ENCODE measurements at regions not wholly inside any gene's neighbourhood (a gene's known extent, or its start where the extent isn't known, plus 50 kb on each side); places are given as distances from the start of the nearest gene placed in this dataset.

GRCh38 chr10:8910314-8910713, 855.8 kb downstream of the GATA3 start:
- ChIA-PET POLR2A (no interaction called here), CTCF (no interaction called here)
- Mint-ChIP-seq H3K4me3 (ENCODE audit: unreplicated experiment) (no peak overlapping the region), H3K27me3 (ENCODE audit: insufficient read depth, unreplicated experiment) (no peaks in the 10 kb centered on the region), H3K9me3 (ENCODE audit: unreplicated experiment) (no peaks in the 10 kb centered on the region), H3K4me1 (ENCODE audit: low read depth, unreplicated experiment) (no peaks in the 10 kb centered on the region), H3K27ac (ENCODE audit: unreplicated experiment) (no peak overlapping the region), H3K36me3 (ENCODE audit: insufficient read depth, unreplicated experiment) (no peaks in the 10 kb centered on the region)
- H3K4me1 ChIP-seq: no peaks in the 10 kb centered on the region
- H3K36me3 ChIP-seq (ENCODE audit: control insufficient read depth, insufficient read depth, low read length): no peaks in the 10 kb centered on the region
- no peak for DNase-seq
- intact Hi-C loops (cut with micrococcal nuclease; ENCODE audit: unreplicated experiment): no loop called here
- no peak overlapping the region for H3K4me3 ChIP-seq (ENCODE audit: low read depth, low read length)
- H3K9me3 ChIP-seq: no peaks in the 10 kb centered on the region
- no TSS peak for BruUV-seq (replicated peaks)
- no peaks in the 10 kb centered on the region for H3K27me3 ChIP-seq (replicated peaks; ENCODE audit: control insufficient read depth, insufficient read depth, low read length)
- no peak for TF ChIP-seq CTCF (IDR thresholded peaks at IDR 0.05; ENCODE audit: insufficient read depth in 1 of 2, low read depth in 1 of 2, low read length in 1 of 2, severe bottlenecking in 1 of 2, unreplicated experiment in 1 of 2)

GRCh38 chr10:8911032-8911431, 856.5 kb downstream of the GATA3 start:
- Histone ChIP-seq H3K36me3 (ENCODE audit: control insufficient read depth, insufficient read depth, low read length) (no peaks in the 10 kb centered on the region), H3K4me1 (no peaks in the 10 kb centered on the region), H3K27me3 (replicated peaks; ENCODE audit: control insufficient read depth, insufficient read depth, low read length) (no peaks in the 10 kb centered on the region), H3K9me3 (no peaks in the 10 kb centered on the region), H3K4me3 (ENCODE audit: low read depth, low read length) (no peak overlapping the region)
- no peaks in the 10 kb centered on the region for H3K4me1 Mint-ChIP-seq (ENCODE audit: low read depth, unreplicated experiment)
- no peak for DNase-seq
- H3K4me3 Mint-ChIP-seq (ENCODE audit: unreplicated experiment): no peak overlapping the region
- ChIA-PET CTCF (no interaction called here), POLR2A (no interaction called here)
- intact Hi-C loops (cut with micrococcal nuclease; ENCODE audit: unreplicated experiment): no loop called here
- H3K27ac Mint-ChIP-seq (ENCODE audit: unreplicated experiment): no peak overlapping the region
- no peak for TF ChIP-seq CTCF (IDR thresholded peaks at IDR 0.05; ENCODE audit: insufficient read depth in 1 of 2, low read depth in 1 of 2, low read length in 1 of 2, severe bottlenecking in 1 of 2, unreplicated experiment in 1 of 2)
- BruUV-seq (replicated peaks): no TSS peak
- no peaks in the 10 kb centered on the region for H3K9me3 Mint-ChIP-seq (ENCODE audit: unreplicated experiment)
- no peaks in the 10 kb centered on the region for H3K36me3 Mint-ChIP-seq (ENCODE audit: insufficient read depth, unreplicated experiment)
- no peaks in the 10 kb centered on the region for H3K27me3 Mint-ChIP-seq (ENCODE audit: insufficient read depth, unreplicated experiment)

GRCh38 chr10:8912108-8912507, 857.6 kb downstream of the GATA3 start:
- Mint-ChIP-seq H3K36me3 (ENCODE audit: insufficient read depth, unreplicated experiment) (no peaks in the 10 kb centered on the region), H3K9me3 (ENCODE audit: unreplicated experiment) (no peaks in the 10 kb centered on the region), H3K27ac (ENCODE audit: unreplicated experiment) (no peak overlapping the region), H3K4me1 (ENCODE audit: low read depth, unreplicated experiment) (no peaks in the 10 kb centered on the region), H3K27me3 (ENCODE audit: insufficient read depth, unreplicated experiment) (no peaks in the 10 kb centered on the region), H3K4me3 (ENCODE audit: unreplicated experiment) (no peak overlapping the region)
- no peaks in the 10 kb centered on the region for H3K36me3 ChIP-seq (ENCODE audit: control insufficient read depth, insufficient read depth, low read length)
- ChIA-PET POLR2A (no interaction called here), CTCF (no interaction called here)
- H3K4me1 ChIP-seq: no peaks in the 10 kb centered on the region
- intact Hi-C loops (cut with micrococcal nuclease; ENCODE audit: unreplicated experiment): no loop called here
- BruUV-seq (replicated peaks): no TSS peak
- no peaks in the 10 kb centered on the region for H3K9me3 ChIP-seq
- no peak for DNase-seq
- no peaks in the 10 kb centered on the region for H3K27me3 ChIP-seq (replicated peaks; ENCODE audit: control insufficient read depth, insufficient read depth, low read length)
- no peak for TF ChIP-seq CTCF (IDR thresholded peaks at IDR 0.05; ENCODE audit: insufficient read depth in 1 of 2, low read depth in 1 of 2, low read length in 1 of 2, severe bottlenecking in 1 of 2, unreplicated experiment in 1 of 2)
- no peak overlapping the region for H3K4me3 ChIP-seq (ENCODE audit: low read depth, low read length)
